Endothelial cell of umbilical vein (primary cell): ENCODE measurements at regions not wholly inside any gene's neighbourhood (a gene's known extent, or its start where the extent isn't known, plus 50 kb on each side); places are given as distances from the start of the nearest gene placed in this dataset.

Experiments used
- BruUV-seq: library from RNA; stranded (reverse); fragments of 400-500 nt; replicated peaks from 2 replicates; lab custom pipeline; 2021; lab: Mats Ljungman, UMichigan
- CTCF ChIA-PET: fragments of 300-600, 350-600 bp; sonication (Branson Sonifier 250); formaldehyde crosslinking; loops from one replicate; lab custom pipeline; 2021; ENCODE audit warnings: antibody characterized with exemption, inconsistent platforms; lab: Charles Lee
- POLR2A ChIA-PET: fragments of 300-600, 350-600 bp; sonication (Branson Sonifier 250); formaldehyde crosslinking; loops from one replicate; lab custom pipeline; 2021; ENCODE audit warnings: antibody characterized with exemption, inconsistent platforms; lab: Charles Lee
- DNase-seq: peaks from one replicate; pipeline ENCODE4 v3.0.0-alpha.2; 2011; ENCODE audit warnings: low read depth, low spot score
- FAIRE-seq: peaks from 2 replicates; lab custom pipeline; 2011; peaks lifted over from hg19 to GRCh38; lab: Jason Lieb, UNC
- H2AFZ ChIP-seq: 2 replicates; pipeline ENCODE4 v1.6.0; 2012; ENCODE audit warnings: low read depth, low read length, control low read depth, inconsistent platforms
- H3K27ac ChIP-seq: 2 replicates; pipeline ENCODE4 v1.5.1; 2011; ENCODE audit warnings: low read depth, mild to moderate bottlenecking, control low read depth, low read length, moderate library complexity; ENCODE audit not compliant: insufficient read depth
- H3K27me3 ChIP-seq, 2 experiments: 2 replicates each; pipeline versions ENCODE4 v1.6.0 to v1.6.1; 2011; ENCODE audit warnings: low read length in 2 of 2, mixed read lengths in 1 of 2; ENCODE audit not compliant: control insufficient read depth in 2 of 2, insufficient read depth in 2 of 2
- H3K36me3 ChIP-seq, 2 experiments: 2 replicates in 1 of 2; 3 replicates in 1 of 2; pipeline ENCODE4 v1.5.1; 2011; ENCODE audit warnings: low read length in 2 of 2, mild to moderate bottlenecking in 1 of 2, moderate library complexity in 1 of 2; ENCODE audit not compliant: control insufficient read depth in 2 of 2, insufficient read depth in 2 of 2; ENCODE audit errors: extremely low read depth in 1 of 2
- H3K4me1 ChIP-seq: 3 replicates; pipeline ENCODE4 v1.5.1; 2011; ENCODE audit warnings: mild to moderate bottlenecking, low read length; ENCODE audit not compliant: control insufficient read depth, insufficient read depth; ENCODE audit errors: extremely low read depth
- H3K4me2 ChIP-seq: 2 replicates; pipeline ENCODE4 v1.6.1; 2011; ENCODE audit warnings: low read length, control low read depth, mixed read lengths; ENCODE audit not compliant: insufficient read depth
- H3K4me3 ChIP-seq, 3 experiments: fragments of 200-600 bp in 1 of 3; sonication (generic), shearing (Covaris generic) in 1 of 3; replicated peaks in 1 of 3; 2 replicates each; pipeline ENCODE4 v1.5.1; 2011 to 2016; ENCODE audit warnings: control low read depth in 3 of 3, low read length in 3 of 3, mild to moderate bottlenecking in 2 of 3, inconsistent platforms in 1 of 3, low read depth in 1 of 3, moderate library complexity in 1 of 3; ENCODE audit not compliant: insufficient read depth in 1 of 3
- H3K79me2 ChIP-seq: 2 replicates; pipeline ENCODE4 v1.6.0; 2012; ENCODE audit warnings: low read length, inconsistent platforms; ENCODE audit not compliant: control insufficient read depth, insufficient read depth
- H3K9ac ChIP-seq: replicated peaks from 2 replicates; pipeline ENCODE3; 2011; ENCODE audit warnings: low read length, control low read depth; ENCODE audit not compliant: insufficient read depth; ENCODE audit errors: extremely low read depth
- H3K9me1 ChIP-seq: replicated peaks from 3 replicates; pipeline ENCODE4 v1.6.0; 2011; ENCODE audit warnings: mild to moderate bottlenecking, low read length; ENCODE audit not compliant: control insufficient read depth, insufficient read depth; ENCODE audit errors: extremely low read depth
- H3K9me3 ChIP-seq: replicated peaks from 2 replicates; pipeline ENCODE4 v1.5.1; 2012; ENCODE audit warnings: low read length, inconsistent platforms; ENCODE audit not compliant: control insufficient read depth, insufficient read depth
- H4K20me1 ChIP-seq: replicated peaks from 2 replicates; pipeline ENCODE3; 2011; ENCODE audit warnings: mild to moderate bottlenecking, low read length; ENCODE audit not compliant: control insufficient read depth, insufficient read depth; ENCODE audit errors: extremely low read depth
- CTCF ChIP-seq, 2 donors: IDR thresholded peaks; 1 replicate in 1 of 2; 2 replicates in 1 of 2; pipeline ENCODE4 v1.5.1; 2011; ENCODE audit warnings: low read length in 2 of 2, mild to moderate bottlenecking in 2 of 2, moderate library complexity in 2 of 2, control low read depth in 1 of 2, inconsistent platforms in 1 of 2, low read depth in 1 of 2; ENCODE audit not compliant: insufficient read depth in 1 of 2; ENCODE audit errors: extremely low read depth in 1 of 2
- EZH2 ChIP-seq: IDR thresholded peaks from 2 replicates; pipeline ENCODE4 v1.6.1; 2012; ENCODE audit warnings: borderline replicate concordance, low read depth, mild to moderate bottlenecking, moderate library complexity, low read length, inconsistent platforms; ENCODE audit not compliant: severe bottlenecking
- FOS ChIP-seq: IDR thresholded peaks from 2 replicates; pipeline ENCODE4 v1.6.1; 2011; ENCODE audit warnings: mild to moderate bottlenecking, low read length, moderate library complexity, borderline replicate concordance; ENCODE audit not compliant: insufficient read depth
- GATA2 ChIP-seq: IDR thresholded peaks from 2 replicates; pipeline ENCODE4 v1.7.0; 2011; ENCODE audit warnings: low read depth, mild to moderate bottlenecking, moderate library complexity, mixed read lengths, low read length; ENCODE audit not compliant: insufficient read length, insufficient read depth
- JUN ChIP-seq: IDR thresholded peaks from 2 replicates; pipeline ENCODE4 v1.6.1; 2011; ENCODE audit warnings: borderline replicate concordance, low read depth; ENCODE audit not compliant: insufficient read length, insufficient read depth
- MAX ChIP-seq: IDR thresholded peaks from 2 replicates; pipeline ENCODE4 v1.6.1; 2011; ENCODE audit not compliant: insufficient read depth, insufficient read length
- MYC ChIP-seq: IDR thresholded peaks from one replicate; pipeline ENCODE4 v1.6.1; 2011; ENCODE audit warnings: mild to moderate bottlenecking, low read depth, low read length
- POLR2A ChIP-seq: IDR thresholded peaks from 2 replicates; pipeline ENCODE4 v1.6.1; 2012; ENCODE audit warnings: low read depth, mild to moderate bottlenecking, control low read depth, low read length
- POLR2AphosphoS5 ChIP-seq: IDR thresholded peaks from 2 replicates; pipeline ENCODE4 v1.6.1; 2012; ENCODE audit warnings: low read depth, mild to moderate bottlenecking, control low read depth, low read length, moderate library complexity; ENCODE audit not compliant: insufficient read depth
- dilution Hi-C: fragments of 300-500 bp; cut with MboI; formaldehyde crosslinking; loops from one replicate; pipeline ENCODE4 v1.15.0; 2019; ENCODE audit warnings: low sequenced_read_pairs; ENCODE audit not compliant: extremely low pct_ligation_motif_present
- intact Hi-C: fragments of 100-400 bp; cut with micrococcal nuclease; formaldehyde crosslinking; loops from one replicate; pipeline ENCODE4 v1.10.0; 2022

- no peak overlapping the region for H3K4me3 ChIP-seq
- no peaks in the 10 kb centered on the region for H4K20me1 ChIP-seq
- no peak overlapping the region for H3K4me2 ChIP-seq
- no peaks in the 10 kb centered on the region for H3K36me3 ChIP-seq
- H2AFZ ChIP-seq = no peak overlapping the region
- H3K9me1 ChIP-seq = no peaks in the 10 kb centered on the region
- ChIA-PET POLR2A (no interaction called here), CTCF (no interaction called here)
- dilution Hi-C loops = no loop called here
- no peak for FAIRE-seq
- H3K4me1 ChIP-seq = no peaks in the 10 kb centered on the region
- intact Hi-C loops = no loop called here
- H3K27ac ChIP-seq = no peak overlapping the region
- no peak overlapping the region for H3K9ac ChIP-seq
- H3K9me3 ChIP-seq = no peaks in the 10 kb centered on the region
- no peaks in the 10 kb centered on the region for H3K27me3 ChIP-seq
- H3K79me2 ChIP-seq = no peaks in the 10 kb centered on the region
- BruUV-seq = no TSS peak
- TF ChIP-seq MYC (no peak), CTCF (IDR thresholded peaks at IDR 0.05; ENCODE audit: extremely low read depth in 1 of 2, insufficient read depth in 1 of 2, low read depth in 1 of 2, low read length in 2 of 2) (no peak), JUN (no peak), FOS (no peak), MAX (no peak), GATA2 (no peak), POLR2A (no peak), POLR2AphosphoS5 (no peak), EZH2 (no peak)
- no peak for DNase-seq
These were observed 58.3 kb downstream of the TRIML1 start for GRCh38 chr4:188197566-188197965.
